NCI-H1930 (cell line): ENCODE measurements at regions not wholly inside any gene's neighbourhood (a gene's known extent, or its start where the extent isn't known, plus 50 kb on each side); places are given as distances from the start of the nearest gene placed in this dataset.
A peak's percentile ranks its signal among the peaks of the same experiment; 100 is the strongest.

Experiments
- DNase-seq, 2 experiments: peaks; one replicate each; lab custom pipeline; 2025; lab: John Stamatoyannopoulos, UW

DNA sequence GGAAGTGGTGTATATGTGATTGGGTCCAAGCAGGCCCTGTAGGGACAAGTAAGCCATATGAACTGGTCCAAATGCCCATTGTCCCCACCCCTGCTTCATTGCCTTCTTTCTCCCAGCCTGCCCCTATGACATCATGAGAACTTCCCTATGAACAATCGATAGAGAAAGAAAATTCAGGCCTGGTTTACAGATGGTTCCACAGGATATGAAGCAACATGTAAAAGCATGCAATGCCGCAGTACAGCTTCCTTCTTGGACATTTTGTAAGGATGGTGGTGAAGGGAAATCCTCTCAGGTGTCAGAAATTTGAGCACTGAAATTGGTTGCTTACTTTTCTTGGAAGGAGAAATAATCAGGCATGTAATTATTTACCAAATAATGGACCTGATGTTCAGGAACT is 581.7 kb downstream of the MRPL39 start:
- DNase-seq: no peak

DNA sequence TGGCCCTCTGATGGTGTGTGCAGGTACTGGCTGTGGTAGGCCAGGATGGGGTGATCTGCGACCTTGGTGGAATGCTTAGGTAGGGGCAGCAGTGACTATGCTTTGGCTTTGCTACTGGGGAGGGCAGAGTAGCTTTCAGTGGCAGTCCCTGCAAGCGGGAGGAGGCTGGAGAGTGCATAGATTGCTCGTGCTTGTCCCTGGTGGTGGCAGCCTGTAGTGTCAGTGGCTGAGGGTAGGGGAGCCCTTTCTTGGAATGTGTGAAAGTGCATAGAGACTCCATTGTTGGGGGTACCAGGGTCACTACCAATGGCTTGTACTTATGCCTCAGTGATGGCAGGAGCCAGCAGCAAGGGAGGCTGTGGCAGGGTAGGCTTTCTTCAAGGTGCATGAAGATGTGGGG is 582.6 kb downstream of the MRPL39 start:
- no peak for DNase-seq

DNA sequence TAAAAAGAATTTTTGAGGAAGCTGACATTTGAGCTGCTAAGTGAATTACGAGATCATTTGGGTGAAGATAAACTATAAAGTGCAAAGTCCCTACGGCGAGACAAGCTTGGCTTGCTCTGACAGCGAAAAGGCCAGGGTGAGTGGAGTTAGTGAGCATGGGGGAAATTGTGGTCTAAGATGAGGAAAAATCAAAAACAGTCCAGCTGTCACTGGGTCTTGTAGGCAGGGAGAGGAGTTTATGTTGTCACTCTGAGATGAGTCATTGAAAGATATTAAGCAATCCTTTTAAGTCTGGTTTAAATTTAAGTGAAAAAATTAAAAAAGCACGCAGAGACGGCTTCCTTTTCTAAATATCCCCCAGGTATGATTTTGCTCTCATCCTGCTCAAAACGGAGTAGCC is 601.9 kb downstream of the MRPL39 start:
- DNase-seq: no peak

DNA sequence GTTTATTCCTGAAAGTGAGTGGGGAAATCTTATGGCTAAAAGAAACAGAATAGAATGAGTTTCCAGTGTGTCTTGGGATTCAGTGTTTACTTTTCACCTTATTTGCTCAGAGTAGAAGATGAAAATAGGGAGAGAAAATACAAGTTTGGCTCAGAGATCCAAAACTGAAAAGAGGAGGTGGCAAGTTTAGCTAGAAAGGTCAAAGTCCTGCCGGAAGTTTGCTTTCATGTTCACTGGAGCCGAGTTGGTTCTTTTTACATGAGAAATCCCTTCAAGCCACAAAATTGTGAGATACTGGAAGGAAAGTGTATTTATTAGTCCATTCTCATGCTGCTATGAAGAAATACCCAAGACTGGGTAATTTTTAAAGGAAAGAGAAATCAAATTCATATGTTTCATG is 604.6 kb downstream of the MRPL39 start:
- no peak for DNase-seq

DNA sequence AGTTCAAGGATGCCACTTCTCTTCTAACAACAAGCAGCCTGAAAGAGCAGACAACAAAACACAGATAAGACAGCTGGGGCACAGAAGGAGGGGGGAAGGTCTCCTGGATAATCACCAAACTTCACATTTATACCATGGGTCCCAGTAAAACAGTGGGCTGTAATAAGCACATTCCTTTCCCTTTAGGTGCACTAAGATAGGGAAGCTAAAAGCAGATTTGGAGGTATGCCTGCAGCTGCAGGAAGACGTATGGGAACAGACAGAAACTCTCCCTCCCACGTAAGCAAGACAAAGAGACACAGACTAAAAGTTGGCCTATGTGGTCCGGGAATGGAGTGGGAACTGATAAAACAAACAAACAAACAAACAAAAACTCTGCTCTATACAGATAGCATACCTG is 612.1 kb downstream of the MRPL39 start:
- DNase-seq: no peak

DNA sequence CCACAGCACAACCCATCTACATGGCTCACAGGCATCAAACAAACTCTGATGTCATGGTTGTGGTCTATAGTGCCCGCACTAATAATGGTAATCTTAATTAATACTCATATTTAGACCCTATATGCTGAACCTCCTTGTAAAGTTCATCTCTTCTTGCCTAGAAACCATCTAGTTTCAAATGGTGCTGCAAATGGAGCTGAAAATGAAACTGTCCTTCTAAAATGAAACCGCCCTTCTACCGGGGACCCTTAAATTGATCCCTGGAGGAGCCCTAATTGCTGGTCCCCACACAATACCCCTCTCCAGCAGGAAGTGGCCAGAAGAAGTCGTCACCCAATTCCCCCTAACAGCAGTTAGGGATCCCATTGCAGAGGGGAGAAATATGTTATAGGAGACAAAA is 612.6 kb downstream of the MRPL39 start:
- no peak for DNase-seq

DNA sequence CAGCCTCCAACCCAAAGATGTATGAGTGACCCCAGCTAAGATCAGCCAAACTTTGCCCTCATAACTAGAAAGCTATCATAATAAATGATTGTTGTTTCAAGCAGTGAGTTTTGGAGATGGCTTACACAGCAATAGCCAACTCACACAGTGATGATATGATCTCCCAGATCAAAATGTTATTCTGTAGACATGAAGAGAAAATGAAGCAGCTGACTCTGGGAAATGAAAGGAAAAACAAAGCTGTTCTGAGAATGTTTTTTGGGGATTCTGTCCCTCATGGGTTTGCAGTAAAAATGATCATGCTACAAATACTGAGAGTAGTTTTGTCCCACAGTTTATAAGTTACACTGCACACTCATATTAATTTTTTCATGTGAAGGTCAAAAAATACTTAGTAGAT is 617.8 kb downstream of the MRPL39 start:
- DNase-seq: no peak

DNA sequence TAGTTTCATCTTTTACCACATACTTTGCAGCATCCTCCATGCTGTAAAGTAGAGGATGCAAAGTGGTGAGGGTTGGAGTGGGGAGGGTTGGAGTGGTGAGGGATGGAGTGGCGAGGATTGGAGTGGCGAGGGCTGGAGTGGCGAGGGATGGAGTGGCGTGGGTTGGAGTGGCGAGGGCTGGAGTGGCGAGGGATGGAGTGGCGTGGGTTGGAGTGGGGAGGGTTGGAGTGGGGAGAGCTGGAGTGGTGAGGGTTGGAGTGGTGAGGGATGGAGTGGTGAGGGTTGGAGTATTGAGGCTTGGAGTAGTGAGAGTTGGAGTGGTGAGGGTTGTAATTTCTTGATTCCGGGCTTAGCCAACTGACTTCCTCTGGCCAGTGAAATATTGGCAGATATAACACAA is 618.3 kb downstream of the MRPL39 start:
- no peak for DNase-seq

DNA sequence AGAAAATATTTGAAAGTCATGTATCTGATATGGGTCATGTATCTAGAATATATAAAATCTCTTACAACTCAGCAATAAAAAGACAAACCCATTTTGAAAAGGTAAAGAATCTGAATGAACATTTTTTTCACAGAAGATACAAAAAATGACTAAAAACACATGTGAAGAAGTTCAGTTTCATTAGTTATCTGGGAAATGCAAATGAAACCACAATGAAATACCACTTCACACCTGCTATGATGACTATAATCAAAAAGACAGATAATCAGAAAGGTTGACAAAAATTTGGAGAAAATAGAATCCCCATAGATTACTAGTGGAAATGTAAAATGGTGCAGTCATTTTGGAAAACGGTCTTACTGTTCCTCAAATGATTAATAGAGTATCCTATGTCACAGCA is 631.0 kb downstream of the MRPL39 start:
- no peak for DNase-seq

DNA sequence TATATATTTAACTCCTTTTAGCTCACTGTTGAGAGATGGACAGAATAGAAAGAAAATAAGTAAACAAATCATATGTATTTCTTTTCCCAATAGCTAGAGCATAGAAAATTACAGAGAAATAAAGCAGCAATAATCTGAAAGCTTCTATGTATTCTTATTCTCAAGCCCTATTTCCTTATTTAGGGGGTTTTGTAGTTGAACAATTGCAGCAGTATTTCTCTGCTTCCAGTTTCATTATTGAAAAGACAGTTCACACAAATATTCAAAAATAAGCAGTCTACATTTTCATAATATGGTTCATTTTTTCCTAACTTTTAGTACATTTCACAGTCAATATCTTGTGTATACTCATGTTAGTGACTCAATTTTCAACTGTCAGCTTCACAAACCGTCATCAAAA is 638.2 kb downstream of the MRPL39 start:
- no peak for DNase-seq

DNA sequence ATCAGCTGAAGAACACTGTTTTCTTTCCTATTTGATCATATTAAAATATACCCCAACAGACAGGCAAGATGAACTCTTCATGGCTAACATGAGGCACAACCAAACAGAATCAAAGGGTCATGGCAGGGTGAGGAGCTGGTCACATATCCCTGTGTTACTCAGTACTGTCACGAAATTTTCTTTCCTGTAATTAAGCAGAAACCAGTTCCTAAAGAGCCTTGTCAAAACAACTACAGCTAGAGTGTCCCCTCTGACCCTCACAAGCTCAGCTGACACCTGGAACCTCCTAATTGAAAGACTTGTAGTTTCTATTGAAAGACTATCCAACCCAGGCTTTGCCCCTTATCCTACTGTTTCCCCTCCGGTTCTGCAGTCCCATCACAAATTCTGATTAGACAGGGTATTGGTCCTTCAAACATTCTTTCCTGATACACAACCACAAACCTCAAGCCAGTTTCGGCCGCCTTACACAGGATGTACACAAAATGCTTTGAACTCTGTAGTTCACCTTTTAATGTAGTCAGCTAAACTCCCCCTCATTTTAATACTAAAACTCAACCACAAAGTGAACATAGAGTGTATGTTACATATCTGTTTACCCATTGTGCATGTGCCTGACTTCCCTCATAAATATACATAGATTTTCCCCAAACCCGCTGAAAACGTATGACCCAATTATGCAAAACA is 651.9 kb downstream of the MRPL39 start:
- DNase-seq: no peak

DNA sequence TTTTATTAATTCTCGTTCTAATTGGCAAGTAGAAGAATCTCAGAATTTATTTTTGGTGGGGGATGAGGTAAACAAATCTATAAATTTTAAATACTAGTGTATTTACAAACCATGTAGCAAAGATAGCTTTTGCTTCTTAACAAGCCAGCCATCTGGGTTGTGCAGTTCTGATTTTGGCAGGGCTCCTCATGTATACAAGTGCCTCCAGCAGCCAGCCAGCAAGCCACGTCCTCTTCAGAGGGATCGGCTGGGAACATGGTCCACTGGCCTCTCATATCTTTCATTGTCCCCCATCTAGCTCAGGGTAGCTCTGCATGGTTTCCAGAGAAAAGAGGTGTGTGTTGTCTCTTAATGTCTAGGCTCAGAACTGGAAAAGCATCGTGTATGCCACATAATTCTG is 659.1 kb downstream of the MRPL39 start:
- DNase-seq: no peak

DNA sequence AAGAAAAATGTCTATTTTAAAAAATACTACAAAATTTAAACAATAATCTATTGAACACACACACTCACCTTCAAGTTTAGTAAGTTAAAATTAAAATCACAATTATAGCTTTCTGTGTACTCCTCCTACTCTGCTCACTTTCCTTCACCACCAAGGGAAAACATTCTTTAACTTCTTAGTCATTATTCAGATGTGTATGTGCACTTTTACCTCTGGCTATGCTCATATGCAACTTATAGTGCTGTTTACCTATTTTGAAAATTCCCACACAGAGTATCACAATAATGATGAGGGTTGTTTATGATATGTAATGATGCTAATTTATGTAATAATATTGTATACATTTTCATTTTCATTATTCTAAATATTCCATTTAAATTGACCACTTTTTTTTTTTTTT is 661.4 kb downstream of the MRPL39 start:
- DNase-seq: no peak

DNA sequence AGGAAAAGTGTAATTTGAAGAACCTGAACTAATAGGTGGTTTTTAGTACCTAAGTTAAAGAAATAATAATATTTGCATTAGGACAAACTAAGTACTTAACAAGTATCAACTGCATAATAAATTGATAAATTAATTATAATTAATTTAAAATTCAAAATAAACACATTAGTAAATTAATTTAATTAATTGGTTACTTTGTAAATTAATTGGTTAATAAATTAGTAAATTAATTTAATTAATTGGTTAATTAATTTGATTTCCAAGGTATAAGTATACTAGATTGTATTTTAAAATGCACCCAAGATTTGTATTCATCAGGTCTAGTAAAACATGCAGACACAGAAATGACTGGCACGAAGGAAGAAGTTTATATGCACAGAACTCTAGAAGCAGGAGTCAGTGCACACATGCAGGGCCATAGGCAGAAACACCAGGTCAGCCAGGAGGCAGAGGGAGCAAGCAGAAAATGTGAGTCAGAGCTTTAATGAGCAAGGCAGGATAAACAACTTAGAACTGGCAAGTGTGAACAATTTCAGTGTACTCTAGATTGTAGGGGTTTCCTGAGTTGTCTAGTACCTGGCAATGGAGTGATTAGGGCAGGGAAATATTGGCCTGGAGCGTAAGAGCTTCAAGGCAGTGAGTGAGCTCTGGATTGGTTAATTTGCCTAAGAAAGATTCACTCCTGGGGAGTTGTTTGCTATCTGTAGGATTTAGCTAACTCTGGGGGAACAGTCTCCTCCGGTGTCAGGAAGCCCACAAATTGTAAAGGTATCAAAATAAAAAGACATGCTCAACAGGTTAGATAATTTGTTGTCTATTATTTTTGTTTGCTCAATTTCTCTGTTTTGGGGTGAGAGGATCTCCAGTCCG is 665.7 kb downstream of the MRPL39 start:
- no peak for DNase-seq

DNA sequence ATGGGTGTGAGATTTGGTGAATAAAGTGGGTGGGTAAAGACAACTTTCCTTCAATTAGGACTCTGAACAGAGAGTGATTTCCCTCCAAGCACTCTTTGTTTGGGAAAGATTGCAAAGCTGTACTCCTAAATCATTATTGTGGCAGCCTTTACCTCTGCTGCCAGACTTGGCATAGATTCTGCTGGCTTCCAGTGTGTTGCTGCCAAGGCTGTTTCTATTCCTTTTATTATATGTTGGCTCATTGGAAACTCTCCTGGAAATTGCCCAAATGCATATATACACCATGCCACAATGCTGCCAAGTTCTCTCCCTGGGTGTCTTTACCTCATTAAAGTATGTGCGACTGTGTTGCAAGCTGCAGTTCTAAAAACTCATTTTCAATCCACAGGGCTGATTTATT is 668.0 kb downstream of the MRPL39 start:
- no peak for DNase-seq

DNA sequence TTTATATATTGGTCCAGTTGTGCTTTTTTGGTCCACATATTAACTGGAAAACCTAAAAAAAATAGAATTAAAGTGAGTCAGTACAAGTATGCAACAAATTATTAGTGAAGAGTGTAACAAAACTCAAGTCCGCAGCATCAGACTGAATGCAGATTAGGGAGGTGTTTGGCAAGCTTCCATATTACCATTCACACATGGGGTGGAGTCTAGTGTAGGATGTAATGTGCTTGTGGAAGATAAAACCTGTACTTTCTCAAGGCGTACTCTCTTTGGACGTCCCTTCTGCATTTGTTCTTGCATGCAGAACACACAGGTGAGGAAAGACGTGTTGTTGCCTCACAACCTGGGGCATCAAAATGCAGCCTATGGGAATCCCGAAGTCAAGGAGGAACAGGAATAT is 668.7 kb downstream of the MRPL39 start:
- no peak for DNase-seq

DNA sequence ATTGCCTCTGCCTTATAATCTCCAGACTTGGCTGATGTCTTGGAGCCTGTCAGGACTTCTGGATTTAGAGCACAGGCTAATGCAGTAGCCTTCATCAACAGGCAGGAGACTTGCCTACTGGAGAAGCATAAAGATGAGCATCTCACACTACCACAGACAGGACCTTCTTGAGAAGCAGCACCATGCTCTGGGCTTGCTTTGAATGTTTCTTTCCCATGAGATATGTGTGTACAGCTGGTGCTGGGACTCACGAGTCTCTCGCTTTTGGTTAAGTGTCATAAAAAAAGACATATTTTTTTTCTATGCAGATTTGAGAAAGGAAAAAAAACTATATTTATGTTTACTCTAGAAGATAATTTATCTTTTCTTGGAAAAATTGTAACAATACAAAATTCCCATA is 671.3 kb downstream of the MRPL39 start:
- DNase-seq: no peak

DNA sequence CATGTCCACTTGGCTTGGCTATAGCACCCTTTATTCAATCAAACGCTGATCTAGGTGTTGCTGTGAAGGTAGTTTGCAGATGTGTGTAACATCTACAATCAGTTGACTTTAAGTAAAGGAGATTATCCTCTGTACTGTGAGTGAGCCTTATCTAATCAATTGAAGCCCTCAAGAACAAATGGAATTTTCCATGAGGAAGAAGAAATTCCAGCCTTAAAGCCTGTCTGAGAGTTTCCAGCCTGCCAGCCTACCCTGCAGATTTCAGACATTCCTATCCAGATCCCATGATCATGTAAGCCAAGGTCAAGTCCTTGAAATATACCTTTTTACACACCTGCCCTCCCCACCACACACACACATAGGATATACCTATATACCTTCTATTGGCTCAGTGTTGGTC is 696.7 kb downstream of the MRPL39 start:
- DNase-seq: no peak

DNA sequence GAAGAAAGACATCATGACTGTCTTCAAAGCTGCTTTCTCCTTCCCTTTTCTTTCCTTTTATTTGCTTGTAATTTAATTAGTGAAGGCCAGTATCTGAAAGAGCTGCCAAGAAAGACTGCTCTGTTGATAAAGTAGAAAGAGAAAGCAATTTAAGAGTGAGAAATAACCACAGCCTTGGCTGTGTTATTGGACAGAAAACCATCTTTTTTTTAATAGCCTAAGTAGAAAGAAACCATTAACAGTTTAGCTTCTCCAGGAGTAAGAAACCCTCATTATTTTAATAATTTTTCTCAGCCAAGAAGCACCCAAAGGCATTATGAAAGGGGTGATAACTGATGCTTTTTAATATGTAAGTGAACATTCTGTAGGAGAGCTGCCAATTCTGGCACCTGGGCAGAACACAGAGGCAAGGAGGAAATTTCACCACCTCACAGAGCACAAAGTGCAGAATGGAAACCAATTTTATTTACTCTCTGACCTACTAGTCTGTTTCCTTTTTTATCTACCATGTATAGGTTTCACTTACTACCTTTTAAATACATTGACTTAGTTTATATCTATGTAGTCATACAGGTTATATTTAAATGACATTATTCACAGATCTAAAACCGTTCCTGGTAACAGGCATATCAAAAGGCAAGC is 703.2 kb downstream of the MRPL39 start:
- no peak for DNase-seq

DNA sequence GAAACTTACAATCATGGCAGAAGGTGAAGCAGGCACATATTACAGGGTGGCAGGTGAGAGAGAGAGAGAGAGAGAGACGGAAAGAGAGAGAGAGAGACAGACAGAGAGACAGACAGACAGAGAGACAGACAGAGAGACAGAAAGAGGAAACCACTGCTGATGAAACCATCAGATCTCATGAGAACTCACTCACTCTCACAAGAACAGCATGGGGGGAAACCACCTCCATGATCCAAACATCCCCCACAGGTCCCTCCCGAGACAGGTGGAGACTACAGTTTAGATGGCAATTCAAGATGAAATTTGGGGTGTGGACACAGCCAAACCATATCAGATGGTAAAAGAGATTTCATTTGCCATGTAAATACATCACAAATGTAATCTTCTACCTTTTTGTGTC is 708.1 kb downstream of the MRPL39 start:
- peak in 1 of 2 experiments; percentile 4 for DNase-seq

DNA sequence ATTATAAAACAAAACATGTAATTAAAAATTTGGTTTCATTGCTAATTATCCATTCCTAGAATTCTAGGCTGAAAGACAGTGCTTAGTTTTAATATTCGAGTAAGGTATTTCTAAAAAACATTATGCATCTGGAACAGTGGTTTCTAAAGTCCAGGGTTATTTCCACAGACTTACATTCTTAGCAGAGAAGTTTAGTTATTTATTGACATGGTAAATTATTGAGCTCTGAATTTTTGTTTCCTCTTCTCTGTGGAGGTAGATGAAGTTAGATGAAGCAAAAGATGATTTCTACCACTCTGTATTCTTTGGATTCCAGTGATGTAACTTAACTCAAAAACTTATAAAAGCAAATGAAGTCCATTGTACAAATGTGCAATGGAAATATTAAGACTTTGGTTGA is 709.4 kb downstream of the MRPL39 start:
- no peak for DNase-seq

DNA sequence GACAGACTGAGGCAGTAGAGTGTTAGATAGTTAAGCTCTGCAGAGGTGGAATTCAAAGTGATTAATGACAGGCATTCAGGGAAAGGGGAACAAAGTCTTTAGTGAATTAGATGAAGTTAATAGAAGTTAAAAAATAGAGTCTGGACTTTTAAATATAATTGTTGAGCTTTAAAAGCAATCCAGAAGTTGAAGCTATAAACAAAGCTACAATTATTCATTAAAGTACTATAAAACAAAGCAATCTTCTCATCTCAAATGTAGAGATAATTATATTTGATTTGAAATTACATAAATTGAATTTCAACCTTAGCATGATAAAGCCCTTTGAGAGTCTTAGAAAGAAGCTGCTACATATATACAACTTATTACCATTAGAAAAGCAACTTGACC is 710.6 kb downstream of the MRPL39 start:
- no peak for DNase-seq
